GM18502 (cell line): ENCODE measurements at regions not wholly inside any gene's neighbourhood (a gene's known extent, or its start where the extent isn't known, plus 50 kb on each side); places are given as distances from the start of the nearest gene placed in this dataset.

Source experiments
- ATAC-seq: cut with Tn5 transposase; IDR thresholded peaks from one replicate; pipeline ENCODE4 v1.9.1; 2021; ENCODE audit warnings: mild to moderate bottlenecking; ENCODE audit not compliant: unreplicated experiment, poor library complexity

GRCh38 chr9:8096091-8096490, 296.5 kb upstream of the DMAC1 start:
- no peak for ATAC-seq

DNA sequence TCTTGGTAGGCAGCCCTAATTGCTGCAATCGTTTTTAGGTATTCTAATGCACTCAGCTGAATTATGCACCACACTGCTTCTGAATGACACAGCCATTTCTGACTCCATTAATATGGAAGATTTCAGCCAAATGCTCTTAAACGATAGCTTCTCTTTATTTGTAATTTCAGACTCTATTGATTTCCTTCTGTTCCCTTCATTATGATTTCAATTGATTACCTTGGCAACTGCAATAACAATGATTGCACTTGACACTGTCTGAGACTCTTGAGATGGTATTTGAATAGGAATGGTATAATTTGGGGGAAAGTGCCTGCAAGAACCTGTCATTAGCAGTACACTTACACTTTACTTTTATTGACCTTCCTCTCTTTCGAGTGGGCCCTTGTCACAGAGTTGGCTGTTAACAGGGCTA, 296.1 kb upstream of the DMAC1 start:
- no peak for ATAC-seq

GRCh38 chr9:8088477-8088876, 288.9 kb upstream of the DMAC1 start:
- ATAC-seq: no peak

DNA sequence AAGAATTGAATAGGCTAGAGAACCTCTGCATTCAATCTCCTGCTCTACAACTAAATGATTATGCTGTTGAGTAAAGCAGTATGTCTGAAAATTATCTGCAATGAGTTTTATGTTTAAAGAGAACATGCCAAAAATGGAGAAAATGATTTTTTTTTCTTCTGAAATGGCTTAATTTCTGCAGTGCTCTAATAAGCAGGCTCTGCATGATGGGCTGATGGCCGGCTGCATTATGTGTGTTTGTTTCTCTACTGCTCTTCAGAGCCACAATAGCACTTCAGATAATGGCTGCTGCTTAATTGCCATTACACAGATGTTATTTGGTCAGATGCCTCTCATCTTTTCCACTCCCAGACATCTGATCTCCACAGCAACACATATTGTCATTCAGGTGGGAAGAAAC, 286.4 kb upstream of the DMAC1 start:
- no peak for ATAC-seq

GRCh38 chr9:8078641-8079140, 279.1 kb upstream of the DMAC1 start:
- no peak for ATAC-seq

DNA sequence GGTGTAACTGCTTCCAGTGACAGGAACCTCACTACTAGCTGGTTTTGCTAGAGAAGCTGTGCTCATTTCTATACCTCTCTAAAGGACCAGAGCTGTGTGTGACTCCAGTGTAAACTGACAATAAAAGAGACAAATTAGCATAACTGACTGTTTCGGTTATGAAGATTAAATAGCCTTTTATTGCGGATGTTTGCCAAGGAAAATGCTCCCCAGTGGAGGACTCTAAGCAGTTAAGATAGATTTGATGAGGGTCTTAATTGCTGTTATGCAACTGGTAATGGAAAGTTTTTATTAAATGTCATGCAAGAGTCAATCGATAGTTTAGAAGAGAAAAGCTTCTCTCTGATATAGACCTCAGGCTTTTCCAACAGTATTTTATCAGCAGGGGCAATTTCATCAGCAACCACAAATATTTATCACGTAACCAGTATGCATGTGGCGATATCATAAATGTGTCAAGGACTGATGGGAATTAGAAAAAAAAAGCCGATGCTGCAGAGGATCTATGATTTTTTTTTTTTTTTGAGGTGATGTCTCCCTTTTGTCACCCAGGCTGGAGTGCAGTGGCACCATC, 275.2 kb upstream of the DMAC1 start:
- no peak for ATAC-seq

DNA sequence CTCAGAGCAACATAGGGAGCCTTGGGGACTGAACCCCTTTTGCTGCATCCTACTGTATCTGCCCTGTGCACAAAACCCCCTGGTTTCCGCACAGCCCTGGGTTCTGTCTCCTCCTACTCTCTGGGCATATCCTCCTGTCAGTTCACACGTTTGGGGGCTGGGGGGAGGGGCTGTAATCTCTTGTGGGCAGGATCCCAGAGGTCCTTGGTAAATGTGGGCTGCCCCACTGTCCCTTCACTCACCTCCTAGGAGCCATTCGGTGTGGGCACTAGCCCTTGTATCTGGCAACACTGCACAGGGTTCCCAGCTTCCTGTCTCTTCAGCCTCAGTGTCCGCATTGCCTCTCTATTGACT, 271.8 kb upstream of the DMAC1 start:
- ATAC-seq: no peak

GRCh38 chr9:8070779-8071444, 271.3 kb upstream of the DMAC1 start:
- ATAC-seq: no peak

GRCh38 chr9:8062459-8062858, 262.9 kb upstream of the DMAC1 start:
- ATAC-seq: no peak

- no peak for ATAC-seq
Observed at GRCh38 chr9:8053501-8053900, 253.9 kb upstream of the DMAC1 start.

- ATAC-seq: no peak
Observed at GRCh38 chr9:8052991-8053390, 253.4 kb upstream of the DMAC1 start.

DNA sequence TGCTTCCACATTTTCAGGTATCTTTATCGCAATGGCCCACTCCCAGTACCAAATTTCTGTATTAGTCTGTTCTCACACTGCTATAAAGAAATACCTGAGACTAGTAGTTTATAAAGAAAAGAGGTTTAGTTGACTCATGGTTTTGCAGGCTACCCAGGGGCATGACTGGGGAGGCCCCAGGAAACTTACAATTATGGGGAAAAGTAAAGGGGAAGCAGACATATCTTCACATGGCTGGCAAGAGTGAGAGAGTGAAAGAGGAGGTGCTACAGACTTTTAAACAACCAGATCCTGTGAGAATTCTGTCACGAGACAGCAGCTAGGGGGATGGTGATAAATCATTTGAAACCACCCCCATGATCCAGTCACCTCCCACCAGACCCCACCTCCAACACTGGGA, 238.2 kb upstream of the DMAC1 start:
- ATAC-seq: no peak

- no peak for ATAC-seq
Observed at GRCh38 chr9:8036914-8037524, 237.4 kb upstream of the DMAC1 start.

- ATAC-seq: no peak
Observed at GRCh38 chr9:8033794-8034193, 234.2 kb upstream of the DMAC1 start.

GRCh38 chr9:8030095-8030494, 230.5 kb upstream of the DMAC1 start:
- ATAC-seq: no peak

GRCh38 chr9:8027351-8027750, 227.8 kb upstream of the DMAC1 start:
- no peak for ATAC-seq

DNA sequence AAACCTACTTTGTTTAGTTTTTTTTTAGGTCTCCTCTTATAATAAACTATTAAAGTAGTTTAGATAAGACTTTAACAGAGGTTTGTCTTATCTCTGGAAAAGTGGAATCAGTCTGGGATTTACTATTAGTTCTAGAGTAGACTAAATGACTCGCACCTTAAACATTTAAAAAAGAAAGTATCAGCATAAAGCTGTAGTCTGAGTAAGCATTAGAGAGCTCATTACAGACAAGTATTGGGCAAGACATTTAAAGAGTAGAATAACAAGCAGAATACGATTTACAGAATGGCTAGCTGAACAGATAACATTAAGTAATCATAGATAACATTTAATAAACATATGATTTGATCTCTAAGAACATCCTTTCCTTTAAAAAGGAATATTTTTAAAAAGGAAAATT, 226.0 kb upstream of the DMAC1 start:
- no peak for ATAC-seq

GRCh38 chr9:8020186-8020585, 220.6 kb upstream of the DMAC1 start:
- no peak for ATAC-seq

- ATAC-seq: no peak
Observed at GRCh38 chr9:8019636-8020035, 220.1 kb upstream of the DMAC1 start.

- ATAC-seq: no peak
Observed at GRCh38 chr9:8014997-8015682, 215.6 kb upstream of the DMAC1 start.

DNA sequence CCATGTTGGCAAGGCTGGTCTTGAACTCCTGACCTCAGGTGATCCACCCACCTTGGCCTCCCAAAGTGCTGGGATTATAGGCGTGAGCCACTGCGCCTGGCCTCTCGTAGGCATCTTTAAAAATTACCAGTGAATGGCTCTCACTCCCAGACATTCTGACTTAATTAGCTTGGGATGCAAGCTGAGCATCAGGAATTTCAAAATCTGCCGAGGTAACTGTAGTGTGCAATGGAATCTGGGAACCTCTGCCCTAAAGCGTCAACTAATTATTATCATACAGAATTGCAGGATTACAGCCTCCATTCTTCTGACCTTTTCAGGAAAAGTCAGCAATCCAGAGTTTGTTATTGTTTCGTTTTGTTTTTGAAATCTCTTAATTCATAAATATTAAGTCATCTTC, 213.4 kb upstream of the DMAC1 start:
- ATAC-seq: no peak
